IMR-90 (cell line): ENCODE measurements at regions not wholly inside any gene's neighbourhood (a gene's known extent, or its start where the extent isn't known, plus 50 kb on each side); places are given as distances from the start of the nearest gene placed in this dataset.

ENCODE experiments used
- ATAC-seq: fragments of 200-7000 bp; cut with Tn5 transposase; 2 replicates; pipeline ENCODE4 v1.9.1; 2020; ENCODE audit warnings: low read depth, mild to moderate bottlenecking, moderate library complexity
- BruUV-seq: library from RNA; stranded (reverse); fragments of 400-500 nt; replicated peaks from 2 replicates; lab custom pipeline; 2021; lab: Mats Ljungman, UMichigan
- CTCF ChIA-PET: fragments of 300-600 bp; formaldehyde crosslinking; extraction: SDS; loops from one replicate; lab custom pipeline; 2021; ENCODE audit warnings: antibody characterized with exemption; lab: Yijun Ruan, JAX
- POLR2A ChIA-PET: fragments of 300-600 bp; sonication (Branson Sonifier 250); formaldehyde crosslinking; loops from one replicate; lab custom pipeline; 2022; ENCODE audit warnings: antibody characterized with exemption; ENCODE audit not compliant: unreplicated experiment; lab: Charles Lee
- DNase-seq: peaks from one replicate; pipeline ENCODE4 v3.0.0; 2013
- H2AFZ ChIP-seq: replicated peaks from 2 replicates; pipeline ENCODE3; 2013; ENCODE audit warnings: low read length, mild to moderate bottlenecking; ENCODE audit not compliant: poor library complexity
- H2AK5ac ChIP-seq: 2 replicates; pipeline ENCODE4 v1.6.1; 2013; ENCODE audit warnings: low read depth, low read length, inconsistent platforms
- H2AK9ac ChIP-seq: replicated peaks from 2 replicates; pipeline ENCODE3; 2013; ENCODE audit warnings: mild to moderate bottlenecking, low read depth, low read length, moderate library complexity; ENCODE audit not compliant: poor library complexity
- H2BK120ac ChIP-seq: 2 replicates; pipeline ENCODE4 v1.6.1; 2013; ENCODE audit warnings: low read depth, low read length, inconsistent platforms
- H2BK15ac ChIP-seq: 3 replicates; pipeline ENCODE4 v1.6.1; 2013; ENCODE audit warnings: low read depth, low read length, inconsistent platforms
- H2BK20ac ChIP-seq: 2 replicates; pipeline ENCODE4 v1.6.1; 2013; ENCODE audit warnings: low read depth, mild to moderate bottlenecking, inconsistent platforms, low read length, moderate library complexity
- H2BK5ac ChIP-seq: 2 replicates; pipeline ENCODE4 v1.6.1; 2013; ENCODE audit warnings: mild to moderate bottlenecking, low read depth, low read length, inconsistent platforms; ENCODE audit not compliant: poor library complexity, severe bottlenecking
- H3K14ac ChIP-seq: replicated peaks from 2 replicates; pipeline ENCODE4 v1.6.1; 2013; ENCODE audit warnings: low read depth, low read length, inconsistent platforms
- H3K18ac ChIP-seq: 2 replicates; pipeline ENCODE4 v1.6.1; 2013; ENCODE audit warnings: low read depth, low read length, control low read depth
- H3K23ac ChIP-seq: 2 replicates; pipeline ENCODE4 v1.6.1; 2013; ENCODE audit warnings: low read depth, low read length, inconsistent platforms
- H3K27ac ChIP-seq: 2 replicates; pipeline ENCODE4 v1.5.1; 2013; ENCODE audit warnings: mild to moderate bottlenecking, control low read depth, low read length; ENCODE audit not compliant: insufficient read depth
- H3K27me3 ChIP-seq: 2 replicates; pipeline ENCODE4 v1.6.1; 2013; ENCODE audit warnings: low read length; ENCODE audit not compliant: control insufficient read depth, insufficient read depth
- H3K36me3 ChIP-seq: 2 replicates; pipeline ENCODE4 v1.6.1; 2013; ENCODE audit warnings: low read length, mixed read lengths; ENCODE audit not compliant: control insufficient read depth, insufficient read depth
- H3K4ac ChIP-seq: 2 replicates; pipeline ENCODE4 v1.6.1; 2013; ENCODE audit warnings: low read depth, low read length, inconsistent platforms
- H3K4me1 ChIP-seq: 2 replicates; pipeline ENCODE4 v1.6.1; 2013; ENCODE audit warnings: low read length, mixed read lengths; ENCODE audit not compliant: control insufficient read depth, insufficient read depth
- H3K4me2 ChIP-seq: 2 replicates; pipeline ENCODE4 v1.6.1; 2013; ENCODE audit warnings: low read depth, mild to moderate bottlenecking, control low read depth, low read length, moderate library complexity
- H3K4me3 ChIP-seq: 2 replicates; pipeline ENCODE4 v1.5.1; 2013; ENCODE audit warnings: low read depth, mild to moderate bottlenecking, control low read depth, low read length, moderate library complexity; ENCODE audit not compliant: insufficient read depth
- H3K56ac ChIP-seq: 2 replicates; pipeline ENCODE4 v1.6.1; 2013; ENCODE audit warnings: low read length, inconsistent platforms; ENCODE audit not compliant: insufficient read depth; ENCODE audit errors: extremely low read depth
- H3K79me1 ChIP-seq, 2 experiments: 2 replicates each; pipeline ENCODE4 v1.6.1; 2013; ENCODE audit warnings: low read length in 2 of 2, inconsistent platforms in 1 of 2, low read depth in 1 of 2
- H3K9ac ChIP-seq: 2 replicates; pipeline ENCODE4 v1.6.1; 2013; ENCODE audit warnings: low read depth, low read length, control low read depth
- H3K9me1 ChIP-seq: 2 replicates; pipeline ENCODE4 v1.6.1; 2013; ENCODE audit warnings: low read length, inconsistent platforms; ENCODE audit not compliant: insufficient read depth
- H3K9me3 ChIP-seq: 2 replicates; pipeline ENCODE4 v1.6.1; 2013; ENCODE audit warnings: low read length; ENCODE audit not compliant: control insufficient read depth, insufficient read depth
- H4K20me1 ChIP-seq: 2 replicates; pipeline ENCODE4 v1.6.1; 2013; ENCODE audit warnings: low read length, inconsistent platforms; ENCODE audit not compliant: insufficient read depth
- H4K5ac ChIP-seq: 2 replicates; pipeline ENCODE4 v1.6.1; 2013; ENCODE audit warnings: mild to moderate bottlenecking, low read depth, low read length, control low read depth
- H4K8ac ChIP-seq, 2 experiments: 2 replicates each; pipeline ENCODE4 v1.6.1; 2013; ENCODE audit warnings: low read depth in 2 of 2, low read length in 2 of 2, control low read depth in 1 of 2, inconsistent platforms in 1 of 2
- H4K91ac ChIP-seq: 2 replicates; pipeline ENCODE4 v1.6.1; 2013; ENCODE audit warnings: low read depth, low read length, inconsistent platforms; ENCODE audit not compliant: insufficient read depth
- BHLHE40 ChIP-seq: fragments of 150-350 bp; IDR thresholded peaks from 2 replicates; pipeline ENCODE4 v1.6.1; 2016; ENCODE audit warnings: mild to moderate bottlenecking, low read depth, low read length
- CHD1 ChIP-seq: IDR thresholded peaks from 2 replicates; pipeline ENCODE4 v1.6.1; 2012; ENCODE audit warnings: low read depth, low read length, improper control_type of control experiment
- MAFK ChIP-seq: IDR thresholded peaks from 2 replicates; pipeline ENCODE4 v1.6.1; 2012; ENCODE audit warnings: low read depth, low read length, improper control_type of control experiment
- NFE2L2 ChIP-seq: fragments of 150-350 bp; IDR thresholded peaks from 2 replicates; pipeline ENCODE4 v1.6.1; 2016; ENCODE audit warnings: low read depth, mild to moderate bottlenecking, low read length
- RCOR1 ChIP-seq: IDR thresholded peaks from 2 replicates; pipeline ENCODE4 v1.6.1; 2012; ENCODE audit warnings: mild to moderate bottlenecking, low read length, improper control_type of control experiment; ENCODE audit not compliant: insufficient replicate concordance
- RFX5 ChIP-seq: IDR thresholded peaks from 2 replicates; pipeline ENCODE4 v1.8.0; 2012; ENCODE audit warnings: low read depth, mild to moderate bottlenecking, low read length, moderate library complexity
- SMC3 ChIP-seq: fragments of 150-350 bp; IDR thresholded peaks from 2 replicates; pipeline ENCODE4 v1.6.1; 2016; ENCODE audit warnings: low read depth, mild to moderate bottlenecking, antibody characterized with exemption, low read length, moderate library complexity
- WGBS, 2 experiments: methylation state at CpG; one replicate each; pipeline versions ENCODE4 v1.1.5 to v1.1.7; 2013; ENCODE audit warnings: missing lambda C conversion rate in 2 of 2; ENCODE audit not compliant: insufficient read length in 1 of 2; ENCODE audit errors: extremely low coverage in 2 of 2; 5-methylcytosine and 5-hydroxymethylcytosine counted together
- dilution Hi-C: fragments of 300-500 bp; cut with HindIII; formaldehyde crosslinking; loops from one replicate; pipeline ENCODE4 v1.14.3; 2018; ENCODE audit warnings: low sequenced_read_pairs; ENCODE audit not compliant: unreplicated experiment
- in situ Hi-C: fragments of 300-500 bp; cut with MboI; formaldehyde crosslinking; loops from 3 replicates; pipeline ENCODE4 v1.14.3; 2019; ENCODE audit warnings: low sequenced_read_pairs, inconsistent platforms, mixed read lengths
- intact Hi-C: fragments of 100-400 bp; cut with micrococcal nuclease; formaldehyde crosslinking; loops from 2 replicates; pipeline ENCODE4 v1.10.0; 2022
- TF ChIP-seq, protein P1 (sequence below): fragments of 150-350 bp; IDR thresholded peaks from 2 replicates; pipeline ENCODE4 v1.6.1; 2017; ENCODE audit warnings: mild to moderate bottlenecking, antibody characterized with exemption, low read length, low read depth

GRCh38 chr2:120984452-120985173 is 248.9 kb downstream of the GLI2 start:
- no peak overlapping the region for H2BK120ac ChIP-seq
- no peak for DNase-seq
- no peaks in the 10 kb centered on the region for H3K4me1 ChIP-seq
- no peaks in the 10 kb centered on the region for H3K27me3 ChIP-seq
- H3K27ac ChIP-seq, result no peak overlapping the region
- no peak overlapping the region for H4K91ac ChIP-seq
- BruUV-seq, result no TSS peak
- no peak overlapping the region for H4K5ac ChIP-seq
- H3K9me1 ChIP-seq, result peaks cover 9% of the 10 kb centered on the region; the same call in 1 of the 2 replicates
- WGBS, 2 experiments, result 96% methylated on average over 15 of the region's 28 CpGs; no CpG with 5 or more reads in 1 of the 2 experiments
- no peak overlapping the region for H3K23ac ChIP-seq
- no peak overlapping the region; the same call in 1 of the 2 replicates for H2AK5ac ChIP-seq
- H2AK9ac ChIP-seq, result no peak overlapping the region
- H3K4ac ChIP-seq, result no peak overlapping the region
- H2BK15ac ChIP-seq, result no peak overlapping the region
- H3K4me3 ChIP-seq, result no peak overlapping the region
- intact Hi-C loops (no loop called here), in situ Hi-C loops (no loop called here), dilution Hi-C loops (no loop called here)
- H3K14ac ChIP-seq, result no peak overlapping the region
- peaks cover 9 to 11% of the 10 kb centered on the region in 2 experiments; a peak in 2 of 4 replicates for H3K79me1 ChIP-seq
- H2BK20ac ChIP-seq, result no peak overlapping the region
- no peak overlapping the region for H3K4me2 ChIP-seq
- ChIA-PET POLR2A (no interaction called here), CTCF (no interaction called here)
- no peak overlapping the region for H2AFZ ChIP-seq
- ATAC-seq, result no peak
- H3K9ac ChIP-seq, result no peak overlapping the region
- TF ChIP-seq SMC3, result no peak
- TF ChIP-seq BHLHE40, result no peak
- TF ChIP-seq, protein P1, sequence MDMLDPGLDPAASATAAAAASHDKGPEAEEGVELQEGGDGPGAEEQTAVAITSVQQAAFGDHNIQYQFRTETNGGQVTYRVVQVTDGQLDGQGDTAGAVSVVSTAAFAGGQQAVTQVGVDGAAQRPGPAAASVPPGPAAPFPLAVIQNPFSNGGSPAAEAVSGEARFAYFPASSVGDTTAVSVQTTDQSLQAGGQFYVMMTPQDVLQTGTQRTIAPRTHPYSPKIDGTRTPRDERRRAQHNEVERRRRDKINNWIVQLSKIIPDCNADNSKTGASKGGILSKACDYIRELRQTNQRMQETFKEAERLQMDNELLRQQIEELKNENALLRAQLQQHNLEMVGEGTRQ, result no peak
- TF ChIP-seq MAFK, result no peak
- no peak for TF ChIP-seq CHD1
- no peak for TF ChIP-seq RFX5
- no peak for TF ChIP-seq NFE2L2
- no peak for TF ChIP-seq RCOR1
- H3K56ac ChIP-seq, result no peak overlapping the region
- peaks cover 78% of the 10 kb centered on the region for H3K36me3 ChIP-seq
- no peak overlapping the region for H2BK5ac ChIP-seq
- no peak overlapping the region for H3K18ac ChIP-seq
- no peaks in the 10 kb centered on the region for H3K9me3 ChIP-seq
- H4K20me1 ChIP-seq, result peaks cover 6% of the 10 kb centered on the region
- no peak overlapping the region for H4K8ac ChIP-seq
